Islet of Langerhans (tissue), 1 donor: ENCODE measurements at regions not wholly inside any gene's neighbourhood (a gene's known extent, or its start where the extent isn't known, plus 50 kb on each side); places are given as distances from the start of the nearest gene placed in this dataset.
"Not testable (repeated sequence)": the region's sequence is repeated elsewhere in the genome, so short reads cannot be mapped to it uniquely, and the experiment has no call there.

Experiments used
- FAIRE-seq: peaks from one replicate; lab custom pipeline; 2011; peaks lifted over from hg19 to GRCh38; lab: Jason Lieb, UNC

GRCh38 chr5:136739271-136739670, 373.9 kb upstream of the TRPC7 start:
- not testable (repeated sequence) for FAIRE-seq

- no peak for FAIRE-seq
Observed at GRCh38 chr5:136738829-136739228, 373.5 kb upstream of the TRPC7 start.

GRCh38 chr5:136736021-136736420, 370.7 kb upstream of the TRPC7 start:
- no peak for FAIRE-seq

GRCh38 chr5:136735611-136736010, 370.3 kb upstream of the TRPC7 start:
- not testable (repeated sequence) for FAIRE-seq

DNA sequence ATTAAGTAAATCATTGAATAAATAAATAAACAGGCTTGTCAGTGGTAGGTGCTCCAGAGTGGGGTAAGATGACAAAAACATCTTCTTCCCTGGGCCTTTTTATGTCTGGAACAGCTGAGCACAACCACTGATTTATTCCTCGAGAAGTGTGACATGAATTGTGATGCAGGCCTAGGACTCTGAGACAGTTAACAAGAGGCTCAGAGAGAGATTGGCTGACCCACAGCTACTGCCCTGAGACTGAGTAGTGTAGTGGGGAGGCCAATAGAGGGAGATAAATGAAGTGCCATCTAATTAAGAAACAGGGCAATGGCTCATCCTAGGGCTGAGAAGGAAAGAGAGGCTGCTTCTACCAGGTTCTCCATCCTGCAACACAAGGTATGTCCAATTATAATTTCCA, 369.3 kb upstream of the TRPC7 start:
- FAIRE-seq, result no peak

DNA sequence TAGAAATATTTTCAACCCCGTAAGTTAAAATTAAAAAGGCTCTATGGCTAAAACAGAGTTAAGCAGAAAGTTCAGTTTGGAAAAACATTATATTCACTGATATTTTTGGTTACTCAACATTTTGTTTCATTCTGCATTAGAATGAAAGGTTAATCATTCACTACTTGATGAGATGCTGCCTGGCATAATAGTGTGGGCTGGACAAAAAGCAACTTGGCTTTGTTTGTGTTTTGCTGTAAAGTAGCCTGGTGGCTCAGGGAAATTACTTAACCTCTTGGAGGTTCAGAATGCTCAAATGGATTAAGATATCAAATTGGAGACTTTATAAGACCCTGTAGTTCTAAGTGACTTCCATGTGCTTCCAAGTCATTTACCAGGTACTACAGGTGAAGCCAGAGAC, 367.4 kb upstream of the TRPC7 start:
- no peak for FAIRE-seq

DNA sequence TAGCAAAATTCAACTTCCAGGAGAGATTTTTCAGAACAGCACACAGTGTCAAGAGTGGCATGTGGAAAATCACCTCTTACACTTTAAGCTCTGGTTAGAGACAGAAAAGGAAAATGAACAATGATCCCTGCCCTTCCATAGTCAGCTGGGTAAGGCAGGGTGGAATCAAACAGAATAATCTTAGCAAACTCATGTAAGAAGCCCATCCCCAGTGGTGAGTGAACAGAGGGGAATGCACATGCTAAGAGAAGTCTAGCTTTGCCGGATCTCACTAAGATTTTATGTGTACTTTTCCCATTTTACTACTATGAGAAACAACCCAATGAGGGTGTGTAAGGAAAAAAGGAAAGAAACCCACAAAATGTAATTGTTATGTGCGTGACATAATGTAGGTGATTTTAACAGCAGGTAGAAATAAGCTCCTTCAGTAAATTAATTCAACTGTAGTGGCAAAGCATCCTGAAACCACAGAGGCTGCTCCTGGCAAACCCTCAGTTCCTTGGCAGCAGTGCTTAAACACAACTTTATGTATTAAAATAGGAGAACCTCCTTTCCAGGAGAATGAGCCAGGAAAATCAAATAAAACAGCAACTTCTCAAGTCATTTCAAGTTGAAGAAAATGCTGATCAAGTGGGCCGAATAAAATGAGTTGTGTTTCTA, 366.0 kb upstream of the TRPC7 start:
- FAIRE-seq, result no peak

GRCh38 chr5:136730426-136730825, 365.1 kb upstream of the TRPC7 start:
- no peak for FAIRE-seq

GRCh38 chr5:136729901-136730355, 364.6 kb upstream of the TRPC7 start:
- FAIRE-seq, result peak; percentile 95

GRCh38 chr5:136726506-136726905, 361.2 kb upstream of the TRPC7 start:
- FAIRE-seq, result no peak

GRCh38 chr5:136724161-136724560, 358.8 kb upstream of the TRPC7 start:
- no peak for FAIRE-seq

GRCh38 chr5:136722581-136722980, 357.2 kb upstream of the TRPC7 start:
- FAIRE-seq, result no peak

DNA sequence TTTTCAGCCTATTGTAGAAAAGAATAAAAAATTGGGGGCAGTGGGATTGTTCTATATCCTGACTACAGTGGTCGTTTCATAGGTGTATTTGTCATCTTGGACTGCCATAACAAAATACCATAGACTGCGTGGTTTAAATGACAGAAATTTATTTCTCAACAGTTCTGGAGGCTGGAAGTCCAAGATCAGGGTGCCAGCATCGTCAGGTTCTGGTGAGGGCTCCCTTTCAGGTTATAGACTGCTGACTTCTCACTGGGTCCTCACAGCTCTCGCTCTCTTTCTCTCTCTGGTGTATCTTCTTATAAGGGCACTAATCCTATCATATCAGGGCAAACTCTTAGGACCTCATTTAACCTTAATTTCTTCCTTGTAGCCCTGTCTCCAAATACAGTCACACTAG, 356.7 kb upstream of the TRPC7 start:
- no peak for FAIRE-seq

DNA sequence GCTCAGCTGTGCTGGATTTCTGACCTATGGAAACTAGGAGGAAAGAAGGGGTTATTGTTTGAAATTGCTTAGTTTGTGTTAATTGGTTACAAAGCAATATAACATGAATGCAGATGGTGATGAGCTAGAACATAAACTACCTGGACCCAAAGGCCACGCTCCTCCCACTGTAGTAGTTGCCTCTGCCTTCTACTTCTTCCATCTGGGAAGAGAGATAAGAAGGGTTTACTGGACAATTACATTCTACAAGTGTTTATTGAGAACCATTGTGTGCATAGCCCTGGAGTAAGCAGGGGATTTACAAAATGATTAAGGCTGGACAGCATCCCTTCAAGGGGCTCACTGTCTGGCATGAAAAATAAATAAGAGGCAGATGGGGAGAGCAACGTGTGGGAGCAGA, 355.3 kb upstream of the TRPC7 start:
- no peak for FAIRE-seq

- FAIRE-seq, result no peak
Observed at GRCh38 chr5:136717917-136718316, 352.6 kb upstream of the TRPC7 start.

GRCh38 chr5:136714286-136714685, 348.9 kb upstream of the TRPC7 start:
- FAIRE-seq, result no peak

DNA sequence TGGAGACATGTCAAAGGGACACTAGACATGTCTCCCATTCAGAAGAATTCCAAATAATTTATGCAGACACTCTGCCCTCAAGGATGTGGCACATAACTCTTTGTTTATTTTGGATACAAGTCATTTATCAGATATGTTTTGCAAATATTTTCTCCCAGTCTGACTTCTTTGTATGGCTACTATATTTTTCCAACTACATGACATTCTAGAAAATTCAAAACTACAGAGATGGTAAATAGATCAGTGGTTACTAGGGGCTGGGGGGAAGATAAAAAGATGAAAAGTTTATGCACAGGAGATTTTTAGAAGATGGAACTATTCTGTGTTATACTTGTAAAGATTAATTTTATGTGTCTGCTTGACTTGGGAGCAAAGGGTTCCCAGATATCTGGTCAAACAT, 347.3 kb upstream of the TRPC7 start:
- no peak for FAIRE-seq

- no peak for FAIRE-seq
Observed at GRCh38 chr5:136710834-136711233, 345.5 kb upstream of the TRPC7 start.

GRCh38 chr5:136703706-136704105, 338.4 kb upstream of the TRPC7 start:
- FAIRE-seq, result no peak

DNA sequence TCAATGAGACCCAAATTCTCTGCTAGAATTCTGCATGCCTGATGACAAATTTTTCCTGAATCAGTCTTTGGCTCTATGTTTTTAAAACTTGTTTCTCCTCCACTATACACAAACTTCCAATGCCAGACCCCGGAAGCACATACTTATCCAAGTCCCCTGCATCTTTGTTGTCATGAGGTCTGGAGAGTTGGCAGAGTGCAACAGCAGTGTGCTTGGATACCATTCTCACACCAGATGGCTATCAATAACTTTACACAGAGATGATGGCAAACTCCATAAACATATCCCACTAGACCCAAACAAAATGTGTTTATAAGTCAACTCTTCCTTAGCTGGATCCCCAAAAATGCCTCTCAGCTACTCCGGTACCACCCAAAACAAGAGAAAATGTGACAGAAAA, 337.7 kb upstream of the TRPC7 start:
- no peak for FAIRE-seq

DNA sequence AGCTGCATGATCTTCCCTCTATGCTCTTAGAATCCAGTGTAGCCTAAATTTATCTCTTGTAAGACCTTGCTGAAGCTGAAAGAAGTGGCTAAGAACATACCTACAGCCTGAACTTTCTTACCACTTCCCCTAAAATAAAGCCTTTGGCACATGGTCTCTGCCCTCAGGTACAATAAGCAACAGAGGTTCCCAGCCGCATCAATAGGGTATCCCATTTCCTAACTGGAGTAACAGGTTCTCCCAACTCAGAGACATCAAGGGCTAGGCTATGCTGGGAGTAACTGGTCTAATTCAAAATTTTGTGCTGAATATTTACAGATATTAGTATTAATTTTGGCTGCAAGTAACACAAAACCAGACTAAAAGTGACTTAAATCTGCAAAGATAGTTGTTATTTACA, 335.8 kb upstream of the TRPC7 start:
- no peak for FAIRE-seq

GRCh38 chr5:136699651-136700050, 334.3 kb upstream of the TRPC7 start:
- FAIRE-seq, result no peak

DNA sequence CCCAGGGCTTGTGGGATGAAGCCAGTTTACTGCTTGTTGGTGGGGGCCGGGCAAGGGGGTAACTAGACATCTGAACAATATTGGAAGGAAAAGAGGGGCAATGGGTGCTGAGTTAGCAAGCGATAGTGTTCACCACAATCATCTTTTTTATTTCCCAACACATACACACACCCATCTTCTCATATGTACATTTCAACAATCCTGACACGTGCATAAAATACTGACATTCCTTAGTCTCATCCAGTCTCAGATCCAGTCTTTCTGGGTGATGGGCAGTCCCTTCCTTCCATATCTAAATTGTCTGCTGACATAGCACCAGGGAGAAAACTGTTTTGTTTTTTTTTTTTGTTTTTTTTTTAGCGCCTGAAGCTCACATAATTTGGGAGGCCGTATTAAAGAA, 333.6 kb upstream of the TRPC7 start:
- no peak for FAIRE-seq

DNA sequence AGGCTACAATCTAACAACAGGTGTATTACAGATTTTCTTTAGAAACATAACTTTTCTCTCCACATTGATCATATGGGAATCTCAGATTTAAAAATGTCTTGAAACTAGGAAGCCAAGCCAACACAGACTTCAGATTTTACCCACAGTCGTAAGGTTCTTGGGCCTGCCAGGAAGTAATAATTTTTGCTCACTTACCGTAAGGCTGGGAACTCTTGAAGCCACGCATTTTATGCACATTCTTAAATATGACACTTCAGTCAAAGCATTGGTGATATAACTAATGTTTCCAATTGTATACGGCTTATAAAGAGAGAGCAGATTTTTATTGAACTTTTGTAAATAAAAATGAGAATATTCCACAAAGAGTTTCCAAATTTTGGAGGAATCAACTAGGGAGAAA, 328.9 kb upstream of the TRPC7 start:
- no peak for FAIRE-seq

DNA sequence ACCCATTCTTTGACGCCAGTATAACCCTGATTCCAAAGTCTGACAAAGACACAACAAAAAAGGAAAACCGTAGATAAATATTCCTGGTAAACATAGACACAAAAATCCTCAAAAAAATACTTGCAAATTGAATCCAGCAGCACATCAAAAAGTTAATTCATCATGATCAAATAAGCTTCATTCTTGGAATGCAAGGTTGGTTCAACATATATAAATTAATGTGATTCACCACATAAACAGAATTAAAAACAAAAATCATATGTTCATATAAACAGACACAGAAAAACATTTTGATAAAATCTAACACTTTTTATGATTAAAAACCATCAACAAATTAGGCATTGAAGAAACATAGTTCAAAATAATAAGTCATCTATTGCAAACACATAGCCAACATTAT, 324.2 kb upstream of the TRPC7 start:
- FAIRE-seq, result no peak
